H9 (cell line): ENCODE measurements at regions not wholly inside any gene's neighbourhood (a gene's known extent, or its start where the extent isn't known, plus 50 kb on each side); places are given as distances from the start of the nearest gene placed in this dataset.

ENCODE experiments used
- DNase-seq: peaks from one replicate; pipeline ENCODE4 v3.0.0-alpha.2; 2017
- H2AFZ ChIP-seq: one replicate; pipeline ENCODE4 v1.6.1; 2013; ENCODE audit warnings: mild to moderate bottlenecking, low read length, control low read depth, moderate library complexity
- H2AK5ac ChIP-seq: 2 replicates; pipeline ENCODE4 v1.6.1; 2013; ENCODE audit warnings: low read length, control low read depth, mixed read lengths; ENCODE audit not compliant: insufficient read length
- H2BK120ac ChIP-seq: one replicate; pipeline ENCODE4 v1.6.1; 2013; ENCODE audit warnings: low read depth, mild to moderate bottlenecking, low read length, control low read depth, inconsistent platforms; ENCODE audit not compliant: poor library complexity, severe bottlenecking
- H2BK12ac ChIP-seq: 2 replicates; pipeline ENCODE4 v1.6.1; 2013; ENCODE audit warnings: low read length, control low read depth, mixed read lengths, low read depth; ENCODE audit not compliant: insufficient read length
- H2BK15ac ChIP-seq: 2 replicates; pipeline ENCODE4 v1.6.1; 2013; ENCODE audit warnings: low read depth, low read length, control low read depth
- H2BK20ac ChIP-seq: one replicate; pipeline ENCODE4 v1.6.1; 2013; ENCODE audit warnings: low read depth, mild to moderate bottlenecking, low read length, control low read depth, inconsistent platforms; ENCODE audit not compliant: poor library complexity, severe bottlenecking
- H2BK5ac ChIP-seq: 2 replicates; pipeline ENCODE4 v1.6.1; 2013; ENCODE audit warnings: low read length, control low read depth, mixed read lengths; ENCODE audit not compliant: insufficient read length
- H3K14ac ChIP-seq: 2 replicates; pipeline ENCODE4 v1.6.1; 2013; ENCODE audit warnings: low read length, control low read depth; ENCODE audit not compliant: insufficient read depth
- H3K18ac ChIP-seq: 2 replicates; pipeline ENCODE4 v1.6.1; 2013; ENCODE audit warnings: low read depth, mild to moderate bottlenecking, mixed read lengths, low read length, control low read depth; ENCODE audit not compliant: insufficient read length
- H3K23ac ChIP-seq: 2 replicates; pipeline ENCODE4 v1.6.1; 2013; ENCODE audit warnings: low read length, control low read depth, mixed read lengths, low read depth; ENCODE audit not compliant: insufficient read length
- H3K23me2 ChIP-seq: 2 replicates; pipeline ENCODE4 v1.6.1; 2013; ENCODE audit warnings: low read depth, mild to moderate bottlenecking, mixed read lengths, low read length, control low read depth; ENCODE audit not compliant: insufficient read length, poor library complexity, severe bottlenecking
- H3K27ac ChIP-seq: 2 replicates; pipeline ENCODE4 v1.5.1; 2013; ENCODE audit warnings: low read length, control low read depth, mixed read lengths, low read depth; ENCODE audit not compliant: insufficient read length
- H3K27me3 ChIP-seq: 2 replicates; pipeline ENCODE4 v1.6.1; 2013; ENCODE audit warnings: low read length, control low read depth, inconsistent platforms; ENCODE audit not compliant: insufficient read depth
- H3K4ac ChIP-seq: 2 replicates; pipeline ENCODE4 v1.6.1; 2013; ENCODE audit warnings: low read depth, mild to moderate bottlenecking, control low read depth, inconsistent platforms, low read length, moderate library complexity
- H3K4me1 ChIP-seq: 2 replicates; pipeline ENCODE4 v1.6.1; 2013; ENCODE audit warnings: low read length, control low read depth, inconsistent platforms; ENCODE audit not compliant: insufficient read depth
- H3K4me2 ChIP-seq: 2 replicates; pipeline ENCODE4 v1.6.1; 2013; ENCODE audit warnings: low read length, control low read depth, mixed read lengths; ENCODE audit not compliant: insufficient read length, insufficient read depth
- H3K56ac ChIP-seq: 2 replicates; pipeline ENCODE4 v1.6.1; 2013; ENCODE audit warnings: low read depth, mild to moderate bottlenecking, mixed read lengths, low read length, control low read depth; ENCODE audit not compliant: insufficient read length
- H3K79me1 ChIP-seq: 2 replicates; pipeline ENCODE4 v1.6.1; 2013; ENCODE audit warnings: low read depth, mild to moderate bottlenecking, moderate library complexity, low read length, control low read depth, inconsistent platforms; ENCODE audit not compliant: insufficient read depth, poor library complexity, severe bottlenecking
- H3K79me2 ChIP-seq: 2 replicates; pipeline ENCODE4 v1.6.1; 2013; ENCODE audit warnings: low read length, control low read depth, inconsistent platforms; ENCODE audit not compliant: insufficient read depth
- H3K9ac ChIP-seq: 2 replicates; pipeline ENCODE4 v1.6.1; 2013; ENCODE audit warnings: low read length, control low read depth, mixed read lengths; ENCODE audit not compliant: insufficient read length; ENCODE audit errors: extremely low read depth
- H3K9me3 ChIP-seq: one replicate; pipeline ENCODE4 v1.6.1; 2013; ENCODE audit warnings: low read depth, low read length, inconsistent platforms; ENCODE audit not compliant: control insufficient read depth
- H3T11ph ChIP-seq: one replicate; pipeline ENCODE4 v1.6.1; 2013; ENCODE audit warnings: mild to moderate bottlenecking, low read length, control low read depth, inconsistent platforms
- H4K20me1 ChIP-seq: one replicate; pipeline ENCODE4 v1.6.1; 2013; ENCODE audit not compliant: control insufficient read depth, insufficient read length, insufficient read depth
- H4K5ac ChIP-seq: 2 replicates; pipeline ENCODE4 v1.6.1; 2013; ENCODE audit warnings: low read depth, mild to moderate bottlenecking, mixed read lengths, low read length, control low read depth; ENCODE audit not compliant: insufficient read length
- H4K8ac ChIP-seq: replicated peaks from 2 replicates; pipeline ENCODE4 v1.6.1; 2013; ENCODE audit warnings: low read length, control low read depth, mixed read lengths, low read depth; ENCODE audit not compliant: insufficient read length
- H4K91ac ChIP-seq: 2 replicates; pipeline ENCODE4 v1.6.1; 2013; ENCODE audit warnings: low read depth, mild to moderate bottlenecking, moderate library complexity, mixed read lengths, low read length, control low read depth; ENCODE audit not compliant: insufficient read length
- H3K27ac Mint-ChIP-seq, 3 experiments: 2 replicates in 2 of 3; 3 replicates in 1 of 3; pipeline ENCODE4 v1.8.0; 2020 to 2021; ENCODE audit warnings: mixed read lengths in 3 of 3, mild to moderate bottlenecking in 1 of 3, moderate library complexity in 1 of 3
- H3K27me3 Mint-ChIP-seq: 2 replicates; pipeline ENCODE4 v1.8.0; 2021; ENCODE audit warnings: low read depth, mild to moderate bottlenecking, moderate library complexity, mixed read lengths
- H3K36me3 Mint-ChIP-seq, 3 experiments: 2 replicates in 2 of 3; 3 replicates in 1 of 3; pipeline ENCODE4 v1.8.0; 2020 to 2021; ENCODE audit warnings: low read depth in 3 of 3, mixed read lengths in 3 of 3; ENCODE audit not compliant: insufficient read depth in 1 of 3
- H3K4me1 Mint-ChIP-seq, 2 experiments: 2 replicates each; pipeline ENCODE4 v1.8.0; 2020; ENCODE audit warnings: mixed read lengths in 2 of 2
- H3K4me3 Mint-ChIP-seq, 2 experiments: 2 replicates in 1 of 2; 3 replicates in 1 of 2; pipeline ENCODE4 v1.8.0; 2020 to 2021; ENCODE audit warnings: mild to moderate bottlenecking in 2 of 2, mixed read lengths in 2 of 2, moderate library complexity in 1 of 2
- H3K9me3 Mint-ChIP-seq, 2 experiments: 2 replicates in 1 of 2; 3 replicates in 1 of 2; pipeline ENCODE4 v1.8.0; 2020; ENCODE audit warnings: mild to moderate bottlenecking in 2 of 2, mixed read lengths in 2 of 2, moderate library complexity in 1 of 2
- WGBS: extraction: QIAGEN DNeasy Blood & Tissue Kit; methylation state at CpG from one replicate; pipeline ENCODE4 v1.1.7; 2013; ENCODE audit warnings: missing lambda C conversion rate, low lambda C conversion rate, mixed read lengths; ENCODE audit not compliant: insufficient read length; ENCODE audit errors: extremely low coverage; 5-methylcytosine and 5-hydroxymethylcytosine counted together
- TF ChIP-seq, protein P1 (sequence below): fragments of 200-600 bp; sonication (generic); conservative IDR thresholded peaks from 3 replicates; pipeline ENCODE4 v1.8.0; 2021; ENCODE audit warnings: antibody characterized with exemption, mild to moderate bottlenecking

- Histone ChIP-seq H3K79me1 (no peaks in the 10 kb centered on the region), H3K4ac (no peak overlapping the region), H3K4me1 (peaks cover 7% of the 10 kb centered on the region; the same call in 1 of the 2 replicates), H3T11ph (no peak overlapping the region), H2BK120ac (no peak overlapping the region), H3K14ac (no peak overlapping the region), H4K20me1 (no peaks in the 10 kb centered on the region), H2BK15ac (no peak overlapping the region), H4K91ac (no peak overlapping the region), H3K23me2 (no peaks in the 10 kb centered on the region), H2AFZ (no peak overlapping the region), H2BK5ac (no peak overlapping the region), H2BK20ac (no peak overlapping the region), H2BK12ac (no peak overlapping the region), H3K27ac (no peak overlapping the region), H2AK5ac (no peak overlapping the region), H3K18ac (no peak overlapping the region), H3K4me2 (no peak overlapping the region), H3K79me2 (no peaks in the 10 kb centered on the region), H3K27me3 (no peaks in the 10 kb centered on the region), H4K8ac (no peak overlapping the region), H3K9me3 (no peaks in the 10 kb centered on the region), H4K5ac (no peak overlapping the region), H3K23ac (no peak overlapping the region), H3K56ac (no peak overlapping the region), H3K9ac (no peak overlapping the region)
- DNase-seq = no peak
- Mint-ChIP-seq H3K9me3 (peaks cover 24 to 27% of the 10 kb centered on the region in 2 experiments), H3K36me3 (peaks cover 22 to 28% (median 23%) of the 10 kb centered on the region in 3 experiments), H3K27ac (no peak overlapping the region; a peak in 1 of 7 replicates), H3K27me3 (peaks cover 7% of the 10 kb centered on the region; the same call in 1 of the 2 replicates), H3K4me1 (peaks cover 17 to 23% of the 10 kb centered on the region in 2 experiments), H3K4me3 (no peak overlapping the region)
- WGBS = no CpG with 5 or more reads among the region's 5 CpGs
- TF ChIP-seq, protein P1, sequence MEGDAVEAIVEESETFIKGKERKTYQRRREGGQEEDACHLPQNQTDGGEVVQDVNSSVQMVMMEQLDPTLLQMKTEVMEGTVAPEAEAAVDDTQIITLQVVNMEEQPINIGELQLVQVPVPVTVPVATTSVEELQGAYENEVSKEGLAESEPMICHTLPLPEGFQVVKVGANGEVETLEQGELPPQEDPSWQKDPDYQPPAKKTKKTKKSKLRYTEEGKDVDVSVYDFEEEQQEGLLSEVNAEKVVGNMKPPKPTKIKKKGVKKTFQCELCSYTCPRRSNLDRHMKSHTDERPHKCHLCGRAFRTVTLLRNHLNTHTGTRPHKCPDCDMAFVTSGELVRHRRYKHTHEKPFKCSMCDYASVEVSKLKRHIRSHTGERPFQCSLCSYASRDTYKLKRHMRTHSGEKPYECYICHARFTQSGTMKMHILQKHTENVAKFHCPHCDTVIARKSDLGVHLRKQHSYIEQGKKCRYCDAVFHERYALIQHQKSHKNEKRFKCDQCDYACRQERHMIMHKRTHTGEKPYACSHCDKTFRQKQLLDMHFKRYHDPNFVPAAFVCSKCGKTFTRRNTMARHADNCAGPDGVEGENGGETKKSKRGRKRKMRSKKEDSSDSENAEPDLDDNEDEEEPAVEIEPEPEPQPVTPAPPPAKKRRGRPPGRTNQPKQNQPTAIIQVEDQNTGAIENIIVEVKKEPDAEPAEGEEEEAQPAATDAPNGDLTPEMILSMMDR = no peak
Measured at GRCh38 chr3:159757341-159758060, 231.1 kb upstream of the IL12A start.
